ENCODE measurements at regions not wholly inside any gene's neighbourhood (a gene's known extent, or its start where the extent isn't known, plus 50 kb on each side); places are given as distances from the start of the nearest gene placed in this dataset.

- no peaks in the 10 kb centered on the region for H3K27me3 Mint-ChIP-seq (ENCODE audit: insufficient read depth)
- H3K36me3 Mint-ChIP-seq (ENCODE audit: low read depth), result no peaks in the 10 kb centered on the region
- no peak overlapping the region for H3K4me3 Mint-ChIP-seq
- H3K27ac Mint-ChIP-seq, result no peak overlapping the region
- no peak for DNase-seq (ENCODE audit: low spot score)
- peaks cover 23% of the 10 kb centered on the region for H3K9me3 Mint-ChIP-seq
- intact Hi-C loops (cut with micrococcal nuclease), result no loop called here
- H3K4me1 Mint-ChIP-seq (ENCODE audit: low read depth), result no peaks in the 10 kb centered on the region
These were observed 1130.2 kb downstream of the DSC3 start for GRCh38 chr18:29912351-29912750.

- no peaks in the 10 kb centered on the region for H3K27me3 Mint-ChIP-seq (ENCODE audit: insufficient read depth)
- H3K4me1 Mint-ChIP-seq (ENCODE audit: low read depth), result no peaks in the 10 kb centered on the region
- no peak overlapping the region for H3K27ac Mint-ChIP-seq
- no peak for DNase-seq (ENCODE audit: low spot score)
- no peak overlapping the region for H3K4me3 Mint-ChIP-seq
- H3K9me3 Mint-ChIP-seq, result peaks cover 7% of the 10 kb centered on the region
- no peaks in the 10 kb centered on the region for H3K36me3 Mint-ChIP-seq (ENCODE audit: low read depth)
- intact Hi-C loops (cut with micrococcal nuclease), result no loop called here
These were observed 1149.5 kb downstream of the DSC3 start for GRCh38 chr18:29892960-29893558.

GRCh38 chr18:29883114-29883513, 1159.4 kb downstream of the DSC3 start:
- no peaks in the 10 kb centered on the region for H3K36me3 Mint-ChIP-seq (ENCODE audit: low read depth)
- H3K9me3 Mint-ChIP-seq, result peaks cover 7% of the 10 kb centered on the region
- H3K27me3 Mint-ChIP-seq (ENCODE audit: insufficient read depth), result no peaks in the 10 kb centered on the region
- DNase-seq (ENCODE audit: low spot score), result no peak
- intact Hi-C loops (cut with micrococcal nuclease), result no loop called here
- no peak overlapping the region for H3K27ac Mint-ChIP-seq
- H3K4me1 Mint-ChIP-seq (ENCODE audit: low read depth), result no peaks in the 10 kb centered on the region
- no peak overlapping the region for H3K4me3 Mint-ChIP-seq

- peaks cover 4% of the 10 kb centered on the region for H3K9me3 Mint-ChIP-seq
- H3K27me3 Mint-ChIP-seq (ENCODE audit: insufficient read depth), result no peaks in the 10 kb centered on the region
- no peak for DNase-seq (ENCODE audit: low spot score)
- H3K27ac Mint-ChIP-seq, result no peak overlapping the region
- H3K4me1 Mint-ChIP-seq (ENCODE audit: low read depth), result no peaks in the 10 kb centered on the region
- intact Hi-C loops (cut with micrococcal nuclease), result no loop called here
- H3K4me3 Mint-ChIP-seq, result no peak overlapping the region
- no peaks in the 10 kb centered on the region for H3K36me3 Mint-ChIP-seq (ENCODE audit: low read depth)
These were observed 1159.9 kb downstream of the DSC3 start for GRCh38 chr18:29882620-29883019.

- no peaks in the 10 kb centered on the region for H3K4me1 Mint-ChIP-seq (ENCODE audit: low read depth)
- no peaks in the 10 kb centered on the region for H3K36me3 Mint-ChIP-seq (ENCODE audit: low read depth)
- peaks cover 11% of the 10 kb centered on the region for H3K9me3 Mint-ChIP-seq
- intact Hi-C loops (cut with micrococcal nuclease), result no loop called here
- no peak for DNase-seq (ENCODE audit: low spot score)
- no peak overlapping the region for H3K4me3 Mint-ChIP-seq
- H3K27ac Mint-ChIP-seq, result no peak overlapping the region
- H3K27me3 Mint-ChIP-seq (ENCODE audit: insufficient read depth), result no peaks in the 10 kb centered on the region
These were observed 1162.8 kb downstream of the DSC3 start for GRCh38 chr18:29879763-29880162.

GRCh38 chr18:29874519-29875098, 1167.9 kb downstream of the DSC3 start:
- Mint-ChIP-seq H3K4me3 (no peak overlapping the region), H3K4me1 (ENCODE audit: low read depth) (no peaks in the 10 kb centered on the region), H3K27ac (no peak overlapping the region), H3K27me3 (ENCODE audit: insufficient read depth) (no peaks in the 10 kb centered on the region), H3K36me3 (ENCODE audit: low read depth) (no peaks in the 10 kb centered on the region), H3K9me3 (peaks cover 8% of the 10 kb centered on the region)
- intact Hi-C loops (cut with micrococcal nuclease), result no loop called here
- DNase-seq (ENCODE audit: low spot score), result no peak

- Mint-ChIP-seq H3K27ac (no peak overlapping the region), H3K27me3 (ENCODE audit: insufficient read depth) (no peaks in the 10 kb centered on the region), H3K4me1 (ENCODE audit: low read depth) (no peaks in the 10 kb centered on the region), H3K4me3 (no peak overlapping the region), H3K9me3 (peaks cover 12% of the 10 kb centered on the region), H3K36me3 (ENCODE audit: low read depth) (no peaks in the 10 kb centered on the region)
- intact Hi-C loops (cut with micrococcal nuclease), result no loop called here
- no peak for DNase-seq (ENCODE audit: low spot score)
These were observed 1169.3 kb downstream of the DSC3 start for GRCh38 chr18:29873211-29873610.

- Mint-ChIP-seq H3K27me3 (ENCODE audit: insufficient read depth) (no peaks in the 10 kb centered on the region), H3K27ac (no peak overlapping the region), H3K4me3 (no peak overlapping the region), H3K36me3 (ENCODE audit: low read depth) (no peaks in the 10 kb centered on the region), H3K4me1 (ENCODE audit: low read depth) (no peaks in the 10 kb centered on the region), H3K9me3 (peaks cover 4% of the 10 kb centered on the region)
- DNase-seq (ENCODE audit: low spot score), result no peak
- intact Hi-C loops (cut with micrococcal nuclease), result no loop called here
These were observed 1171.3 kb downstream of the DSC3 start for GRCh38 chr18:29871246-29871645.

GRCh38 chr18:29862824-29863223, 1179.7 kb downstream of the DSC3 start:
- H3K36me3 Mint-ChIP-seq (ENCODE audit: low read depth), result no peaks in the 10 kb centered on the region
- no peak overlapping the region for H3K4me3 Mint-ChIP-seq
- DNase-seq (ENCODE audit: low spot score), result no peak
- H3K9me3 Mint-ChIP-seq, result no peaks in the 10 kb centered on the region
- intact Hi-C loops (cut with micrococcal nuclease), result no loop called here
- H3K4me1 Mint-ChIP-seq (ENCODE audit: low read depth), result no peaks in the 10 kb centered on the region
- no peaks in the 10 kb centered on the region for H3K27me3 Mint-ChIP-seq (ENCODE audit: insufficient read depth)
- no peak overlapping the region for H3K27ac Mint-ChIP-seq

- no peak for DNase-seq (ENCODE audit: low spot score)
- no peak overlapping the region for H3K27ac Mint-ChIP-seq
- no peaks in the 10 kb centered on the region for H3K9me3 Mint-ChIP-seq
- H3K36me3 Mint-ChIP-seq (ENCODE audit: low read depth), result no peaks in the 10 kb centered on the region
- H3K4me1 Mint-ChIP-seq (ENCODE audit: low read depth), result no peaks in the 10 kb centered on the region
- intact Hi-C loops (cut with micrococcal nuclease), result no loop called here
- H3K4me3 Mint-ChIP-seq, result no peak overlapping the region
- H3K27me3 Mint-ChIP-seq (ENCODE audit: insufficient read depth), result no peaks in the 10 kb centered on the region
These were observed 1186.9 kb downstream of the DSC3 start for GRCh38 chr18:29855637-29856036.

- intact Hi-C loops (cut with micrococcal nuclease), result no loop called here
- DNase-seq (ENCODE audit: low spot score), result no peak
- Mint-ChIP-seq H3K36me3 (ENCODE audit: low read depth) (no peaks in the 10 kb centered on the region), H3K27me3 (ENCODE audit: insufficient read depth) (no peaks in the 10 kb centered on the region), H3K27ac (no peak overlapping the region), H3K4me1 (ENCODE audit: low read depth) (no peaks in the 10 kb centered on the region), H3K4me3 (no peak overlapping the region), H3K9me3 (peaks cover 5% of the 10 kb centered on the region)
These were observed 1189.4 kb downstream of the DSC3 start for GRCh38 chr18:29853126-29853525.

- peaks cover 17% of the 10 kb centered on the region for H3K9me3 Mint-ChIP-seq
- H3K4me3 Mint-ChIP-seq, result no peak overlapping the region
- intact Hi-C loops (cut with micrococcal nuclease), result no loop called here
- H3K4me1 Mint-ChIP-seq (ENCODE audit: low read depth), result no peaks in the 10 kb centered on the region
- H3K36me3 Mint-ChIP-seq (ENCODE audit: low read depth), result no peaks in the 10 kb centered on the region
- DNase-seq (ENCODE audit: low spot score), result no peak
- no peak overlapping the region for H3K27ac Mint-ChIP-seq
- no peaks in the 10 kb centered on the region for H3K27me3 Mint-ChIP-seq (ENCODE audit: insufficient read depth)
These were observed 1193.4 kb downstream of the DSC3 start for GRCh38 chr18:29849144-29849543.

GRCh38 chr18:29841631-29842030, 1200.9 kb downstream of the DSC3 start:
- H3K27me3 Mint-ChIP-seq (ENCODE audit: insufficient read depth), result no peaks in the 10 kb centered on the region
- no peak overlapping the region for H3K4me3 Mint-ChIP-seq
- H3K36me3 Mint-ChIP-seq (ENCODE audit: low read depth), result no peaks in the 10 kb centered on the region
- intact Hi-C loops (cut with micrococcal nuclease), result no loop called here
- no peaks in the 10 kb centered on the region for H3K4me1 Mint-ChIP-seq (ENCODE audit: low read depth)
- peaks cover 15% of the 10 kb centered on the region for H3K9me3 Mint-ChIP-seq
- DNase-seq (ENCODE audit: low spot score), result no peak
- H3K27ac Mint-ChIP-seq, result no peak overlapping the region

GRCh38 chr18:29840089-29840488, 1202.5 kb downstream of the DSC3 start:
- Mint-ChIP-seq H3K27me3 (ENCODE audit: insufficient read depth) (no peaks in the 10 kb centered on the region), H3K4me1 (ENCODE audit: low read depth) (no peaks in the 10 kb centered on the region), H3K36me3 (ENCODE audit: low read depth) (no peaks in the 10 kb centered on the region), H3K4me3 (no peak overlapping the region), H3K9me3 (peaks cover 5% of the 10 kb centered on the region), H3K27ac (no peak overlapping the region)
- DNase-seq (ENCODE audit: low spot score), result no peak
- intact Hi-C loops (cut with micrococcal nuclease), result no loop called here
